ENCODE measurements at regions not wholly inside any gene's neighbourhood (a gene's known extent, or its start where the extent isn't known, plus 50 kb on each side); places are given as distances from the start of the nearest gene placed in this dataset.

- intact Hi-C loops (cut with micrococcal nuclease; ENCODE audit: unreplicated experiment) = no loop called here
- Histone ChIP-seq H3K27me3 (replicated peaks; ENCODE audit: control insufficient read depth, insufficient read depth, low read length) (no peaks in the 10 kb centered on the region), H3K4me1 (no peaks in the 10 kb centered on the region), H3K9me3 (no peaks in the 10 kb centered on the region), H3K4me3 (ENCODE audit: low read depth, low read length) (no peak overlapping the region), H3K36me3 (ENCODE audit: control insufficient read depth, insufficient read depth, low read length) (no peaks in the 10 kb centered on the region)
- DNase-seq = no peak
- Mint-ChIP-seq H3K27me3 (ENCODE audit: insufficient read depth, unreplicated experiment) (peaks cover 2% of the 10 kb centered on the region), H3K27ac (ENCODE audit: unreplicated experiment) (no peak overlapping the region), H3K4me1 (ENCODE audit: low read depth, unreplicated experiment) (no peaks in the 10 kb centered on the region), H3K4me3 (ENCODE audit: unreplicated experiment) (no peak overlapping the region), H3K36me3 (ENCODE audit: insufficient read depth, unreplicated experiment) (no peaks in the 10 kb centered on the region), H3K9me3 (ENCODE audit: unreplicated experiment) (no peaks in the 10 kb centered on the region)
- TF ChIP-seq, protein P1, sequence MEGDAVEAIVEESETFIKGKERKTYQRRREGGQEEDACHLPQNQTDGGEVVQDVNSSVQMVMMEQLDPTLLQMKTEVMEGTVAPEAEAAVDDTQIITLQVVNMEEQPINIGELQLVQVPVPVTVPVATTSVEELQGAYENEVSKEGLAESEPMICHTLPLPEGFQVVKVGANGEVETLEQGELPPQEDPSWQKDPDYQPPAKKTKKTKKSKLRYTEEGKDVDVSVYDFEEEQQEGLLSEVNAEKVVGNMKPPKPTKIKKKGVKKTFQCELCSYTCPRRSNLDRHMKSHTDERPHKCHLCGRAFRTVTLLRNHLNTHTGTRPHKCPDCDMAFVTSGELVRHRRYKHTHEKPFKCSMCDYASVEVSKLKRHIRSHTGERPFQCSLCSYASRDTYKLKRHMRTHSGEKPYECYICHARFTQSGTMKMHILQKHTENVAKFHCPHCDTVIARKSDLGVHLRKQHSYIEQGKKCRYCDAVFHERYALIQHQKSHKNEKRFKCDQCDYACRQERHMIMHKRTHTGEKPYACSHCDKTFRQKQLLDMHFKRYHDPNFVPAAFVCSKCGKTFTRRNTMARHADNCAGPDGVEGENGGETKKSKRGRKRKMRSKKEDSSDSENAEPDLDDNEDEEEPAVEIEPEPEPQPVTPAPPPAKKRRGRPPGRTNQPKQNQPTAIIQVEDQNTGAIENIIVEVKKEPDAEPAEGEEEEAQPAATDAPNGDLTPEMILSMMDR (IDR thresholded peaks at IDR 0.05; ENCODE audit: insufficient read depth in 1 of 2, low read depth in 1 of 2, low read length in 1 of 2, severe bottlenecking in 1 of 2, unreplicated experiment in 1 of 2) = no peak
- ChIA-PET POLR2A (no interaction called here), CTCF (no interaction called here)
- no TSS peak for BruUV-seq (replicated peaks)
Observed at GRCh38 chr11:56932572-56933220, 56.0 kb upstream of the OR5AK2 start.

- H3K27me3 Mint-ChIP-seq (ENCODE audit: insufficient read depth, unreplicated experiment) = peaks cover 3% of the 10 kb centered on the region
- CTCF ChIA-PET = no interaction called here
- no peak overlapping the region for H3K4me3 Mint-ChIP-seq (ENCODE audit: unreplicated experiment)
- H3K36me3 Mint-ChIP-seq (ENCODE audit: insufficient read depth, unreplicated experiment) = no peaks in the 10 kb centered on the region
- intact Hi-C loops (cut with micrococcal nuclease; ENCODE audit: unreplicated experiment) = no loop called here
- TF ChIP-seq, protein P1 (IDR thresholded peaks at IDR 0.05; ENCODE audit: insufficient read depth in 1 of 2, low read depth in 1 of 2, low read length in 1 of 2, severe bottlenecking in 1 of 2, unreplicated experiment in 1 of 2) = no peak
- no peak for DNase-seq
- H3K9me3 ChIP-seq = no peaks in the 10 kb centered on the region
- H3K9me3 Mint-ChIP-seq (ENCODE audit: unreplicated experiment) = peaks cover 9% of the 10 kb centered on the region
- no peaks in the 10 kb centered on the region for H3K4me1 ChIP-seq
- H3K36me3 ChIP-seq (ENCODE audit: control insufficient read depth, insufficient read depth, low read length) = no peaks in the 10 kb centered on the region
- H3K27me3 ChIP-seq (replicated peaks; ENCODE audit: control insufficient read depth, insufficient read depth, low read length) = no peaks in the 10 kb centered on the region
- BruUV-seq (replicated peaks) = no TSS peak
- H3K4me1 Mint-ChIP-seq (ENCODE audit: low read depth, unreplicated experiment) = no peaks in the 10 kb centered on the region
- POLR2A ChIA-PET = no interaction called here
- H3K4me3 ChIP-seq (ENCODE audit: low read depth, low read length) = no peak overlapping the region
- no peak overlapping the region for H3K27ac Mint-ChIP-seq (ENCODE audit: unreplicated experiment)
Observed at GRCh38 chr11:56923116-56923515, 65.6 kb upstream of the OR5AK2 start.

GRCh38 chr11:56922421-56922820, 66.3 kb upstream of the OR5AK2 start:
- Histone ChIP-seq H3K4me3 (ENCODE audit: low read depth, low read length) (no peak overlapping the region), H3K9me3 (no peaks in the 10 kb centered on the region), H3K4me1 (no peaks in the 10 kb centered on the region), H3K36me3 (ENCODE audit: control insufficient read depth, insufficient read depth, low read length) (no peaks in the 10 kb centered on the region), H3K27me3 (replicated peaks; ENCODE audit: control insufficient read depth, insufficient read depth, low read length) (no peaks in the 10 kb centered on the region)
- Mint-ChIP-seq H3K9me3 (ENCODE audit: unreplicated experiment) (peaks cover 9% of the 10 kb centered on the region), H3K4me1 (ENCODE audit: low read depth, unreplicated experiment) (no peaks in the 10 kb centered on the region), H3K27me3 (ENCODE audit: insufficient read depth, unreplicated experiment) (peaks cover 3% of the 10 kb centered on the region), H3K27ac (ENCODE audit: unreplicated experiment) (no peak overlapping the region), H3K36me3 (ENCODE audit: insufficient read depth, unreplicated experiment) (no peaks in the 10 kb centered on the region), H3K4me3 (ENCODE audit: unreplicated experiment) (no peak overlapping the region)
- CTCF ChIA-PET = no interaction called here
- intact Hi-C loops (cut with micrococcal nuclease; ENCODE audit: unreplicated experiment) = no loop called here
- POLR2A ChIA-PET = no interaction called here
- no peak for DNase-seq
- no TSS peak for BruUV-seq (replicated peaks)
- TF ChIP-seq, protein P1 (IDR thresholded peaks at IDR 0.05; ENCODE audit: insufficient read depth in 1 of 2, low read depth in 1 of 2, low read length in 1 of 2, severe bottlenecking in 1 of 2, unreplicated experiment in 1 of 2) = no peak
